GM21619 (cell line): ENCODE measurements at regions not wholly inside any gene's neighbourhood (a gene's known extent, or its start where the extent isn't known, plus 50 kb on each side); places are given as distances from the start of the nearest gene placed in this dataset.

Experiments
- ATAC-seq: cut with Tn5 transposase; IDR thresholded peaks from one replicate; pipeline ENCODE4 v1.9.1; 2021; ENCODE audit not compliant: unreplicated experiment

- ATAC-seq: no peak
Measured at GRCh38 chr11:26025676-26026075, 306.3 kb upstream of the ANO3 start.

DNA sequence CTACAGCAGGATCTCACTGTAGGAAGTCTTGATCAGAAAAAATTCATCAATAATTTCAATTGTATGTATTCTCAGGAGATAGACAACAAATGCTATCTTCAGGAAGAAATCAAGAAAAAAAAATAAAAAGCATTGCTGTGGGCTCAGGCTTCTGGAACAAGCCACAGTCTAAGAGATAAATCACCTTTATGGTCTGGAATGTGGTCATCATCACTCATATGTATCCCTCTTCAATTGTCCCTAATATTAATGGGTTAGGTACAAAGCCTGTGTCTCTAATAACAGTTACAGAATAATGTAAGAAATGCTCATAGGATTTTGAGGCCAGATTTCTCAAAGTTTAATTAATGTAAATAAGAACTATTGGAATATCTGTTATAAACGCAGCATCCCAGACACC, 305.9 kb upstream of the ANO3 start:
- no peak for ATAC-seq

DNA sequence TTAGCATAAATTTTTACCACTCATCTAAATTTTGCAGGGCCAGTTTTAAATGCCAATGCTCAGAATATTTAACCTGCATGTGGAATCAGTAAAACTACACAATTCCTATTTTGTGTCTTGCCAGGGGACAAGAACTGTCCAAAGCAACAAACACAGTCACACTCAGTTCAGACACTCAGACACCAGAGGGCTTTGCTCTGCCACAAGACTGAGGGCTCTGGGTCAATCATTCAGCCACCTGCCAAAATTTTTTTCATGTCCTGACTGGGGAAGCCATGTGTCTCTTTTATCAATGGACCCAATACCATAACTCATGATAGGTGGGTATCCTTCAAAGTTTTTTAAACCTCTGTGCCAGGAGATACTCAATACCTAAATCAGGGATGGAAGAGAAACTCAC, 304.0 kb upstream of the ANO3 start:
- ATAC-seq: peak; percentile 65

DNA sequence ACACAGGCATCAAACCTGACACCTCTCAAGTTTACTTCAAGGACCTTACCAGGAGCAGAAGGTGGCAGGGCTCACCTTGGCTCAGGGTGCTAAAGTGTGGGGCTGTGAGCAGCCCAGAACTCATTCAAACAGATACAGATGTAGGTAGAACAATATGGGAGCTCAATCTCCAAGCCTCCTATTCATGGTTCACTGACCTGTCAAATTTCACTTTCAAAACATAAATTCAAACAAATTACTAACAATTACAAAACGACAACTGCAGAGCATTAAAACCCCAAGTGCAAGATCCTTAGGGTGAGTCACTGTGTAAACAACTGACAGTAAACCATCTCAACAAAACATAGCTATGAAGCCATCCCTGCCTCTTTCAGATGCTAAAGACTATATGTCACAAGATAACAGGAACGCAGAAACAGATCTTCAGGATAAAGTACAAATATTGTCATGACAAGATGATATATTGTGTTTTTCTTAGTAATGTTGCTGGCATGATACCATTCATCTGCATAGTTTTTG, 303.5 kb upstream of the ANO3 start:
- peak; percentile 42 for ATAC-seq

DNA sequence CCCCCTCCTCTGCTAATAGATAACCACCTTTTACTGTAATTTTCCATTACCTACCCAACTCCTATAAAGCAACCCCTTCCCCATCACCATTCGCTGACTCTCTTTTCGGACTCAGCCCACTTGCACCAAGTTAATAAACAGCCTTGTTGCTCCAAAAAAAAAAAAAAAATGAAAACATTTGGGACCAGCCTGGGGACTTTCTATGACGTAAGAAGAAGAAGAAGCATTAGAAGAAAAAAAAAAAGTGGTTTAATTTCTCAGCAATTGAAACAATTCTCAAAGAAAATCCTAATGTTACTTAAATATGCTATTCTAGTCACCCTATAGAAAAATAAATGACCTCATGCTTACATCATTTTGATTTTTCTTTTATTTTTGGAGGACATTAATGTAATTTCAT, 301.5 kb upstream of the ANO3 start:
- ATAC-seq: no peak

DNA sequence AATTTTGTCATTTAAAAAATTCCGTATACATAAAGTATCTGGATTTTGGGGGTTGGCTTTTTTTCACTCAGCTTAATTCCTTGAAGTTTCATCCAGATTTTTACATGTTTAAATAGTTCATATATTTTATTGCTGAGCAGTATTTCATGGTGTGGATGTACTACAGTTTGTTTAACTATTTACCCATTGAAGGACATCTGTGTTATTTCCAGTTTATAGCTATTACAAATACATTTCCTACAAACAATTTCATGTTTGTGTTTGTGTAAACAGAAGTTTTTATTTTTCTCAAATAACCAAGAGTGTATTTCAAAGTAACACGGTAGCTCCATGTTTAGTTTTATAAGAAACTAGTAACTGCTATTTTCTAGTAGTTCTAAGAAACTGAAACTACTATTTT, 299.7 kb upstream of the ANO3 start:
- no peak for ATAC-seq

GRCh38 chr11:26035696-26036095, 296.2 kb upstream of the ANO3 start:
- ATAC-seq: no peak

- peak; percentile 56 for ATAC-seq
Measured at GRCh38 chr11:26037716-26038115, 294.2 kb upstream of the ANO3 start.

DNA sequence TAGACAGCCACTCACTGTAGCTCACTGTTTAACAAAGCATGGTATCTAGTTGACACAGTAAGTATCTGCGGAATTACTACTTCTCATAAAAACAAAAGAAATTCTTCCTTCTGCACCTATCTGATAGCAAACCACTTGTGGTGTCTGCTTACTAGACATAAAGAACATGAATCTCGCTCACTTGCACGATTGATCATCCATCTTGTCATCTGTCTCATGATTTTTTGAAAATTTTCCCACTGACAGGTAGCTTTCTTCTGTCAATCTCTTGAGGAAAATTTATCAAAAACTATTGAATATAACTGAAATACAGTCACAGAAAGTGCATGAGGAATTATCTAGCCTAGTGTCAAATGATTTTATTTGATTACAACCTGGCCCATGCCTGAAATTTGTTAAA, 291.6 kb upstream of the ANO3 start:
- no peak for ATAC-seq

- ATAC-seq: no peak
Measured at GRCh38 chr11:26042113-26042512, 289.8 kb upstream of the ANO3 start.

- no peak for ATAC-seq
Measured at GRCh38 chr11:26043665-26044064, 288.3 kb upstream of the ANO3 start.

DNA sequence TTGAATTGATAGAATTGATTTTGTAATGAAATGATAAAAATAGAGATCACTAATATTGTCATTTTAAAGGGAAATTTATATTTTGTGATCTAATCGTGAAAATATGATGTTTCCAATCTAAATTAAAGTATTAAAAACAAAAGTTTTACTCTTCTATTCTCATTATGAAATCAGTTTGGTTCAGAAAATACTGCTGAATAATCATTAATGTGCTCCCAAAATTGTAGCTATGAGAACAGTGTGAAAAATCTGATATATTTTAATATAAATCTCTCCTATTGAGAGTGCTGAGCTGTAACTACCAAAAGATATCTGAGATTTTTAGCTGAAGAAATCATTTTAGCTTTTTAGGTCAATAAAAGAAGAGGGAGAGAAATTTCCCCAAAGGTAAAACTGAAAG, 287.5 kb upstream of the ANO3 start:
- no peak for ATAC-seq

DNA sequence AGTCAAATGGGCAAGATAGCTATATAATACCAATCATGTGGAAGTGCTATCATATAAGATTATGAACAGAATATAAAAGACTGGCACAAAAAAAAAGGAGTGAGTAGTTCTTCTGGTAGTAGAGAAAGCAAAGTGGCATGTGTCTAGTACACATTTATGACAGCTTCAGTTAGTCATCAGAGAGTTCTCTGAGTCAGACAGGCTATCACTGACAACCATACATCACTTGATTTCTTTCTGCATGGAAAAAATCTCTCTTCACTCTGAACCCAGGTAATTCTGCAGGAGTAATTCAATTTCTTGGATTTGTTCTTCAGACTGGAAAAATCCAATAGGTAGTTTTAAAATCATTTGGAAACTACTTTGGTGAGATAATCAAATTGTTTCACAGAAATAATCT, 286.8 kb upstream of the ANO3 start:
- no peak for ATAC-seq

GRCh38 chr11:26048271-26048670, 283.7 kb upstream of the ANO3 start:
- ATAC-seq: no peak

DNA sequence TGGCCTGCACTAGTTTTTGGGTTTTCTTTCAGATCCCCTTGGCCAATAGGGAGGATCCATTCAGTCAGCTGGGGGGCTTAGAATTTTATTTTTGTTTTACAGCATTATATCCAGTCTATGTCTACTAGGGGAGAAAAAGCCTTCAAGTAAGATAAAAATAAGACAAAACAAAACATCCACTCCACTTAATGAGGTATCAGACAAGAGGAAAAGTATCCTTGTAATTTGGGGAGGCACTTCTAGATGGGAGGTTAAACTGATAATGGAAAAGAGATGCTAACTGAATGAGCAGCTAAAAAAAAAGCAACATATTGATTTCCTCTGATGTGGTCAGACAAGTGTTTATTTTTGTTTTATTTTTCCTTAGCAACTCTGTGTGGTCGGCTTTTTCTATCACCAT, 278.0 kb upstream of the ANO3 start:
- no peak for ATAC-seq

- no peak for ATAC-seq
Measured at GRCh38 chr11:26062660-26063059, 269.3 kb upstream of the ANO3 start.

DNA sequence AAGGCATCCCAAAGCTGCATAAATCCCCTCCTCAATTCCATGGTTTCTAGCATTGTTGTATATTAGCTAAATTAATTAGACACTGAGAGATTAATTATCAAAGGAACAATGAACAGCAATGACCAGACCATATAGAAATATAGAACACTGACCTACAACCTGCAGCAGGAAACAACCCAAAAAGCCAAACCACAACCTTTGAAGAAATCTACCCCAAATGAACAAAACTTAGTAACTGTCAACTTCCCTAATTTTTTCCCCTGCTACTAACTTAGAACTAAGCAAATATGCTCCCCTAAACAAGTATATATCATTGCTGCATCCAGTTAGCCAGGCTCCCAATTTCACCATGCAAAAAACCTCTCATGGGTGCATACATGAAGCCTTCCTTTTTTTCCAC, 268.0 kb upstream of the ANO3 start:
- no peak for ATAC-seq

- ATAC-seq: no peak
Measured at GRCh38 chr11:26065944-26066343, 266.0 kb upstream of the ANO3 start.

GRCh38 chr11:26070714-26071380, 261.1 kb upstream of the ANO3 start:
- no peak for ATAC-seq

GRCh38 chr11:26072614-26073153, 259.2 kb upstream of the ANO3 start:
- ATAC-seq: no peak

DNA sequence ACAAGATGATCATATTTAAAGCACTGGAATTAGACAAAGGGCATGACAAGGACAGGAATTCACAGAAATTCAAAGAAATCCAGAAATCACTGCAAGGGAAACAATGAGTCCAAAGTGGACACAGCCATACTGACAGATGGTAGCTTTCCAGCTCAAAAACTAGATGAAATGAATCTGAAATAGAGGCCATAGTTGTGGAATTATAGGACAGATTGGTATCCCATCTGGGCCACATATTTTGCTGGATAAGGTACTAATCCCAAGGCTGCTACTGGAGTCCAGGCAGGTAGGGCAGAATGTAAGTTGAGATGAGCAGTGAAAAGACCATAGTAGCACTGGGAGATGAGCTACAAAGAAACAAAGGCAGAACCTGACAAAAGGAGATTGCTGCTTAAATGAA, 258.3 kb upstream of the ANO3 start:
- ATAC-seq: no peak

- no peak for ATAC-seq
Measured at GRCh38 chr11:26076233-26076990, 255.5 kb upstream of the ANO3 start.
